Stimulated activated CD4-positive, alpha-beta T cell treated with anti-CD3 and anti-CD28 coated beads, Interleukin-15, amount 100 ng/mL, for 48 hours (primary cell): ENCODE measurements at regions not wholly inside any gene's neighbourhood (a gene's known extent, or its start where the extent isn't known, plus 50 kb on each side); places are given as distances from the start of the nearest gene placed in this dataset.
"Not testable (repeated sequence)": the region's sequence is repeated elsewhere in the genome, so short reads cannot be mapped to it uniquely, and the experiment has no call there.

Source experiments
- DNase-seq, 2 donors: peaks; one replicate each; pipeline ENCODE4 v3.0.0-alpha.2; 2020; ENCODE audit warnings: low read depth in 2 of 2

- peak; percentile 8 to 16 for DNase-seq
Measured at GRCh38 chr1:143905214-143906179, 66.3 kb downstream of the FAM72C start.

GRCh38 chr1:143904622-143904979 is 67.2 kb downstream of the FAM72C start:
- not testable (repeated sequence) for DNase-seq

GRCh38 chr1:143903899-143904621 is 67.7 kb downstream of the FAM72C start:
- DNase-seq = not testable (repeated sequence)

GRCh38 chr1:143896377-143896776 is 75.4 kb downstream of the FAM72C start:
- not testable (repeated sequence) for DNase-seq

GRCh38 chr1:143884932-143885574 is 86.7 kb downstream of the FAM72C start:
- peak; percentile 37 to 69 for DNase-seq

GRCh38 chr1:143884532-143884931 is 87.3 kb downstream of the FAM72C start:
- peak in 1 of 2 donors; percentile 33 for DNase-seq

GRCh38 chr1:143879757-143880536 is 91.8 kb downstream of the FAM72C start:
- DNase-seq = not testable (repeated sequence)

GRCh38 chr1:143875947-143876346 is 95.8 kb downstream of the FAM72C start:
- not testable (repeated sequence) for DNase-seq

- not testable (repeated sequence) for DNase-seq
Measured at GRCh38 chr1:143874625-143875024, 97.2 kb downstream of the FAM72C start.

- DNase-seq = not testable (repeated sequence)
Measured at GRCh38 chr1:143873650-143874049, 98.1 kb downstream of the FAM72C start.

- not testable (repeated sequence) for DNase-seq
Measured at GRCh38 chr1:143870388-143870787, 101.4 kb downstream of the FAM72C start.

- DNase-seq = not testable (repeated sequence)
Measured at GRCh38 chr1:143867590-143868220, 104.1 kb downstream of the FAM72C start.

GRCh38 chr1:143863901-143864520 is 107.8 kb downstream of the FAM72C start:
- not testable (repeated sequence) for DNase-seq

- DNase-seq = not testable (repeated sequence)
Measured at GRCh38 chr1:143862722-143863121, 109.1 kb downstream of the FAM72C start.

- not testable (repeated sequence) for DNase-seq
Measured at GRCh38 chr1:143861306-143861705, 110.5 kb downstream of the FAM72C start.

GRCh38 chr1:143855867-143856266 is 115.9 kb downstream of the FAM72C start:
- DNase-seq = not testable (repeated sequence)

GRCh38 chr1:143854069-143854468 is 117.7 kb downstream of the FAM72C start:
- not testable (repeated sequence) for DNase-seq

GRCh38 chr1:143850637-143851036 is 121.1 kb downstream of the FAM72C start:
- not testable (repeated sequence) for DNase-seq

- not testable (repeated sequence) for DNase-seq
Measured at GRCh38 chr1:143848859-143849258, 122.9 kb downstream of the FAM72C start.

GRCh38 chr1:143845193-143845592 is 126.6 kb downstream of the FAM72C start:
- not testable (repeated sequence) for DNase-seq
